ENCODE measurements at regions not wholly inside any gene's neighbourhood (a gene's known extent, or its start where the extent isn't known, plus 50 kb on each side); places are given as distances from the start of the nearest gene placed in this dataset.
"Not testable (repeated sequence)": the region's sequence is repeated elsewhere in the genome, so short reads cannot be mapped to it uniquely, and the experiment has no call there.

- no peak for DNase-seq (ENCODE audit: low read depth in 1 of 2, low spot score in 1 of 2)
These were observed 626.2 kb downstream of the MID1IP1 start for GRCh38 chrX:39427492-39427891.

- DNase-seq (ENCODE audit: low read depth in 1 of 2, low spot score in 1 of 2) = no peak
These were observed 626.6 kb downstream of the MID1IP1 start for GRCh38 chrX:39427906-39428305.

- no peak for DNase-seq (ENCODE audit: low read depth in 1 of 2, low spot score in 1 of 2)
These were observed 629.3 kb downstream of the MID1IP1 start for GRCh38 chrX:39430551-39430950.

- DNase-seq (ENCODE audit: low read depth in 1 of 2, low spot score in 1 of 2) = no peak
These were observed 630.6 kb downstream of the MID1IP1 start for GRCh38 chrX:39431893-39432292.

GRCh38 chrX:39434671-39435070 is 633.4 kb downstream of the MID1IP1 start:
- DNase-seq (ENCODE audit: low read depth in 1 of 2, low spot score in 1 of 2) = not testable (repeated sequence)

- DNase-seq (ENCODE audit: low read depth in 1 of 2, low spot score in 1 of 2) = not testable (repeated sequence)
These were observed 635.3 kb downstream of the MID1IP1 start for GRCh38 chrX:39436538-39436937.

- no peak for DNase-seq (ENCODE audit: low read depth in 1 of 2, low spot score in 1 of 2)
These were observed 636.6 kb downstream of the MID1IP1 start for GRCh38 chrX:39437670-39438441.

GRCh38 chrX:39438603-39439602 is 637.6 kb downstream of the MID1IP1 start:
- no peak for DNase-seq (ENCODE audit: low read depth in 1 of 2, low spot score in 1 of 2)

GRCh38 chrX:39439906-39440798 is 638.9 kb downstream of the MID1IP1 start:
- no peak for DNase-seq (ENCODE audit: low read depth in 1 of 2, low spot score in 1 of 2)

- DNase-seq (ENCODE audit: low read depth in 1 of 2, low spot score in 1 of 2) = no peak
These were observed 639.6 kb downstream of the MID1IP1 start for GRCh38 chrX:39440799-39441284.

GRCh38 chrX:39442332-39442731 is 641.1 kb downstream of the MID1IP1 start:
- DNase-seq (ENCODE audit: low read depth in 1 of 2, low spot score in 1 of 2) = no peak

GRCh38 chrX:39443240-39443639 is 642.0 kb downstream of the MID1IP1 start:
- no peak for DNase-seq (ENCODE audit: low read depth in 1 of 2, low spot score in 1 of 2)

- no peak for DNase-seq (ENCODE audit: low read depth in 1 of 2, low spot score in 1 of 2)
These were observed 644.1 kb downstream of the MID1IP1 start for GRCh38 chrX:39445336-39445735.

- no peak for DNase-seq (ENCODE audit: low read depth in 1 of 2, low spot score in 1 of 2)
These were observed 648.1 kb downstream of the MID1IP1 start for GRCh38 chrX:39449352-39449751.

- no peak for DNase-seq (ENCODE audit: low read depth in 1 of 2, low spot score in 1 of 2)
These were observed 647.4 kb downstream of the BCOR start for GRCh38 chrX:39450234-39450977.

GRCh38 chrX:39451046-39451445 is 646.7 kb downstream of the BCOR start:
- no peak for DNase-seq (ENCODE audit: low read depth in 1 of 2, low spot score in 1 of 2)

- DNase-seq (ENCODE audit: low read depth in 1 of 2, low spot score in 1 of 2) = no peak
These were observed 645.4 kb downstream of the BCOR start for GRCh38 chrX:39452401-39452800.

- DNase-seq (ENCODE audit: low read depth in 1 of 2, low spot score in 1 of 2) = no peak
These were observed 643.7 kb downstream of the BCOR start for GRCh38 chrX:39453889-39454621.

GRCh38 chrX:39456894-39457604 is 640.7 kb downstream of the BCOR start:
- DNase-seq (ENCODE audit: low read depth in 1 of 2, low spot score in 1 of 2) = no peak
